Stomach (tissue), 4 donors: ENCODE measurements at regions not wholly inside any gene's neighbourhood (a gene's known extent, or its start where the extent isn't known, plus 50 kb on each side); places are given as distances from the start of the nearest gene placed in this dataset.

Experiments used
- CTCF ChIP-seq, 7 experiments: fragments of 450-650 bp in 4 of 7; fragments of 200-600 bp in 3 of 7; sonication (generic) in 3 of 7; IDR thresholded peaks; one replicate each; pipeline ENCODE4 v1.5.1; 2016 to 2019; ENCODE audit warnings: antibody characterized with exemption in 7 of 7, control low read depth in 2 of 7, mild to moderate bottlenecking in 1 of 7
- EP300 ChIP-seq: sonication (generic); formaldehyde crosslinking; IDR thresholded peaks from one replicate; pipeline ENCODE4 v1.6.1; 2017; ENCODE audit warnings: antibody characterized with exemption
- POLR2A ChIP-seq, 4 donors: fragments of 450-650 bp; IDR thresholded peaks; one replicate each; pipeline ENCODE4 v1.6.1; 2016; ENCODE audit warnings: antibody characterized with exemption in 4 of 4, control low read depth in 2 of 4, mild to moderate bottlenecking in 1 of 4, moderate library complexity in 1 of 4
- POLR2AphosphoS5 ChIP-seq, 3 donors: sonication (generic); formaldehyde crosslinking; IDR thresholded peaks; one replicate each; pipeline ENCODE4 v1.6.1; 2016; ENCODE audit warnings: antibody characterized with exemption in 3 of 3

DNA sequence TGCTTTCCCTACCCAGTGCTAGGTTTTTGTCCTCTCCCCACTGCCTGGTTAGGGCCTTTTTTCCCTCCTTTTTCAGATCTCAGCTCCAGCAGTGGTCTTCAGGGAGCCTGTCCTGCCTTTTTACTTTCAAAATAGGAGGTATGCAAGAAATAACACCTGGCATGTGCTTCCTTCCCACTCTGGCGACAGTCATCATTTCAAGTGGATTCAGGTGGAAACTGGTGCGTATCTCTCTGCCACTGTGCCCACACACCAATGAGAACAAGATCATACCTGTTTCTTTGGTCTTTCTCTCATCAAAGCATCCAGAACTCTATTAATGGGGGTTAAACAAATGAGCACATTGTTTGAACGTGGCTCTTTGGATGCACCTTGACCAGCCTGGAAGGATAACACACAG lies 95.7 kb upstream of the GGTLC1 start:
- no peak for TF ChIP-seq CTCF (IDR thresholded peaks at IDR 0.05)
- no peak for TF ChIP-seq POLR2AphosphoS5 (IDR thresholded peaks at IDR 0.05)
- TF ChIP-seq POLR2A (IDR thresholded peaks at IDR 0.05): no peak
- TF ChIP-seq EP300: no peak
